ENCODE measurements at regions not wholly inside any gene's neighbourhood (a gene's known extent, or its start where the extent isn't known, plus 50 kb on each side); places are given as distances from the start of the nearest gene placed in this dataset.

- DNase-seq: no peak
- Mint-ChIP-seq H3K27me3 (no peaks in the 10 kb centered on the region), H3K9me3 (no peaks in the 10 kb centered on the region), H3K27ac (no peak overlapping the region), H3K4me1 (no peaks in the 10 kb centered on the region), H3K36me3 (ENCODE audit: low read depth) (no peaks in the 10 kb centered on the region), H3K4me3 (no peak overlapping the region)
- POLR2A ChIA-PET: no interaction called here
- CTCF ChIA-PET: no interaction called here
These were observed 394.8 kb downstream of the RPS29 start for GRCh38 chr14:49191380-49191779.

DNA sequence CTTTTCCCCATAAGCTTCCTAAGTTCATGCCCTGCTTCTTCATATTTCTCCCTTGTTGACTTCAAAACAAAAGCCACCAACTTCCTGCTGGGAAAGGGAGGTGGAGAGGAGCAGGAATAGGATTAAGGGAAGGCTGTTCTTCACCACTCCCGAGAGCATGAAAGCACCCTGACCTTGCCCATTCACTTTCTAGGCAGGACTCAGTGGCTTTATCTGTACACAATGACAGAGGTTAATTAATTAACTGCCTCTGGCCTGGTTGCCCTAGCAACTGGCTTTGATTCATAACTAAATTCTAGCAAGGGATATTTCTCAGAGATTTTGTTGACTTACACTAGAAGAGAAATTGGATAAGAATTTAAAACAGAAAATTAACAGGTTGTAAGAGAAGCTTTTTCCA is 396.8 kb downstream of the RPS29 start:
- Mint-ChIP-seq H3K4me3 (no peak overlapping the region), H3K36me3 (ENCODE audit: low read depth) (no peaks in the 10 kb centered on the region), H3K27me3 (no peaks in the 10 kb centered on the region), H3K4me1 (no peaks in the 10 kb centered on the region), H3K9me3 (no peaks in the 10 kb centered on the region), H3K27ac (no peak overlapping the region)
- POLR2A ChIA-PET: no interaction called here
- CTCF ChIA-PET: no interaction called here
- DNase-seq: no peak

DNA sequence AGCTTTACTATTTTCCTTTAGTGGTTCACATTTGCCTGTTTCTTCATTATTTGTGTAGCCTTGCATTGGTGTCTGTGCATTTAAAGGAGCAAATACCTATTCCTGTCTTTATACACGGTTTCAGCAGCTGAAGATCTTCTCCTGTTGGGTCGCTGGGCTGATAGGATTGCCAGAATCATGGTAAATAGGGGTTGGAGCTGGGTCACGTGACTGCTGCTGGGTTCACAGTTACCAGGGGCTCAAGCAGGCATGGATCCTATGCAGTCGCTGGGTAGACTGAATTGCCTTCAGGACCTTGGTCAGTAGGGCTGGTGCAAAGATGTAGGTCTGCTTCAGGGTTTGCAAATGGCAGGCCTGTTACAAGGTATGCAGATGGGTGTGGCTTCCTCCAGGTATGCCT is 398.4 kb downstream of the RPS29 start:
- Mint-ChIP-seq H3K36me3 (ENCODE audit: low read depth) (no peaks in the 10 kb centered on the region), H3K27ac (no peak overlapping the region), H3K9me3 (no peaks in the 10 kb centered on the region), H3K4me1 (no peaks in the 10 kb centered on the region), H3K4me3 (no peak overlapping the region), H3K27me3 (no peaks in the 10 kb centered on the region)
- no peak for DNase-seq
- ChIA-PET CTCF (no interaction called here), POLR2A (no interaction called here)

GRCh38 chr14:49173765-49174373 is 412.3 kb downstream of the RPS29 start:
- Mint-ChIP-seq H3K27me3 (no peaks in the 10 kb centered on the region), H3K36me3 (ENCODE audit: low read depth) (no peaks in the 10 kb centered on the region), H3K4me3 (no peak overlapping the region), H3K4me1 (no peaks in the 10 kb centered on the region), H3K27ac (no peak overlapping the region), H3K9me3 (no peaks in the 10 kb centered on the region)
- ChIA-PET POLR2A (no interaction called here), CTCF (interaction anchor here (0.6 to 0.8 kb wide), 4 partner anchors 23 to 703 kb away, joined by 3 to 5 read pairs (median 4); no protein-coding TSS in a partner anchor)
- peak; percentile 50 for DNase-seq

DNA sequence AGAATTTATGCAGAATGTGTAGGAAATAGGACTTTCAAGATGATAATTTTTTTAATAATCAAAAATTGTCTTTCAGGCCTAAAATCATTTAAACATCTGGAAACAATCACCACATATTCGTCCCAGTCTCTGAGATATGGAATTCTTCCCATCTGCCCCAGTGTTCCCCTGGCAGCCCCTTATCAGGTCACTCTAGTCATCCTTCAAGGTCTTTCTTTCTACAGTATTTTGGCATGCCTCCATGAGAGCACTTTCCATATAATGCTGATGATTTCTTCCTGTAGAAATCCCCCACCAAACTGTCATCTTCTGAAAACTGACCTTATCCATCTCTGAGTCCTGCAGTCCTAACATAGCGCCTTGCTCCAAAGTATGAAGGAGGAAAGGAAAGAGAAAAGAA is 422.1 kb downstream of the RPS29 start:
- Mint-ChIP-seq H3K9me3 (no peaks in the 10 kb centered on the region), H3K27me3 (no peaks in the 10 kb centered on the region), H3K4me3 (no peak overlapping the region), H3K4me1 (no peaks in the 10 kb centered on the region), H3K27ac (no peak overlapping the region), H3K36me3 (ENCODE audit: low read depth) (no peaks in the 10 kb centered on the region)
- DNase-seq: no peak
- POLR2A ChIA-PET: no interaction called here
- CTCF ChIA-PET: no interaction called here

GRCh38 chr14:49160983-49161382 is 425.2 kb downstream of the RPS29 start:
- Mint-ChIP-seq H3K4me3 (no peak overlapping the region), H3K27ac (no peak overlapping the region), H3K4me1 (no peaks in the 10 kb centered on the region), H3K9me3 (no peaks in the 10 kb centered on the region), H3K27me3 (no peaks in the 10 kb centered on the region), H3K36me3 (ENCODE audit: low read depth) (no peaks in the 10 kb centered on the region)
- ChIA-PET POLR2A (no interaction called here), CTCF (no interaction called here)
- no peak for DNase-seq

DNA sequence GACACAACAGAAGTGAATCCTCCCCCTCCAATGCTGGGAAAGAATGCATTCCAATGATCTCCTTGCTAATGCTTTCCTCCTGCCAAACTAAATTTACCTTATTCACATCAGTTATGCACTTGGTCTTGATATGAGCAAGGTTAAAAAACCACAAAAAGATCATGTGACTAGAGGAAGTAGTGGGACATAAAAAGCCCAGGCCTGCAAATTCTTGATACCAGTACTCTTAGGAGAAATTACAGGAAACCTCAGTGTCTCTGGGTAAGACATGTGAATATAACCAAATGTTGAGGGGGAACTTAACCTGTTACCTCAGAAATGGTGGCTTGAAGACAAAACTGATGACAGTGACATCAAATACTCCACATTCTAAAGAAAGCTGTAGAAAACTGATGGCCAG is 427.1 kb downstream of the RPS29 start:
- no peak overlapping the region for H3K4me3 Mint-ChIP-seq
- H3K36me3 Mint-ChIP-seq (ENCODE audit: low read depth): no peaks in the 10 kb centered on the region
- no peaks in the 10 kb centered on the region for H3K4me1 Mint-ChIP-seq
- no peaks in the 10 kb centered on the region for H3K27me3 Mint-ChIP-seq
- DNase-seq: no peak
- H3K9me3 Mint-ChIP-seq: no peaks in the 10 kb centered on the region
- ChIA-PET CTCF (no interaction called here), POLR2A (no interaction called here)
- H3K27ac Mint-ChIP-seq: no peak overlapping the region

DNA sequence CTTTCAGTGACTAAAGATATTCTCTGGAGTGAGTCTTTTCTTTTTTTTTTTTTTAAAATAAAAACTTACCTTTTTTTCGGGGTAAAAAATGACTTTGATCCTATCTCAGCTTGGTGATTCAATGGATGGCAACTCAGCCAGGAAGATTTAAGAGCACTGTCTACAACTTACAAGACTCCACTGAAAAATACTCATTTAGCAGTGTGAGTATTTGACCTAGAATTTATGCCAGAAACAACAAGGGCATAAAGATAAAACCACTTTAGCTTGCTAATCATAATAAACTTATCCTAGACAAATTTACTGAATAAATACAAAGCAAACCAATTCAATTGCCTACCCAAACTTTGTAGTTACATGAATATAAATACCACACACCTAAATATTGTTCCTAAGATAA is 446.6 kb downstream of the RPS29 start:
- Mint-ChIP-seq H3K27ac (no peak overlapping the region), H3K4me3 (no peak overlapping the region), H3K27me3 (no peaks in the 10 kb centered on the region), H3K4me1 (no peaks in the 10 kb centered on the region), H3K36me3 (ENCODE audit: low read depth) (no peaks in the 10 kb centered on the region), H3K9me3 (no peaks in the 10 kb centered on the region)
- POLR2A ChIA-PET: no interaction called here
- CTCF ChIA-PET: no interaction called here
- no peak for DNase-seq

GRCh38 chr14:49134940-49135339 is 451.2 kb downstream of the RPS29 start:
- H3K4me1 Mint-ChIP-seq: no peaks in the 10 kb centered on the region

DNA sequence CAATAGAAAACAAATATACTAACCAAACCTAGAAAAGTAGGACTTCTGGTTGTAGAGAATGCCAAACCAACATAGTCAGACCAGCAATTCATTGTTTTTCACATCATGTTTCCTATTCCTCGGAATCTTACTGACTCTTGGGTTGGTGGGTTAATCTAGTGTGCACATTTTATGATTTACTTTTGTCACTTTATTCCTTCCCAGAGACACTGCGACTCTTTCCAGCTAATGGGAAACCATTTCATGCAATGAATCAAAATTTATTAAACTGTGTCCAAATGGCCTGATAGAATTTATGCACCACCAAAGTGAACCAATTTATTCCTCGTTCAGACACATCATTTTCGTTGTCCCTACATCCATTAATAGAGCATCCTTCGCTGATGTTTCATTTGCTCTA is 464.9 kb downstream of the RPS29 start:
- no peak for DNase-seq
- Mint-ChIP-seq H3K36me3 (ENCODE audit: low read depth) (no peaks in the 10 kb centered on the region), H3K27ac (no peak overlapping the region), H3K4me3 (no peak overlapping the region), H3K4me1 (no peaks in the 10 kb centered on the region), H3K9me3 (no peaks in the 10 kb centered on the region), H3K27me3 (no peaks in the 10 kb centered on the region)
- ChIA-PET POLR2A (no interaction called here), CTCF (no interaction called here)

More at GRCh38 chr14:49134940-49135339, 451.2 kb downstream of the RPS29 start:
- CTCF ChIA-PET: no interaction called here
- Mint-ChIP-seq H3K9me3 (no peaks in the 10 kb centered on the region), H3K4me3 (no peak overlapping the region), H3K27me3 (no peaks in the 10 kb centered on the region), H3K36me3 (ENCODE audit: low read depth) (no peaks in the 10 kb centered on the region), H3K27ac (no peak overlapping the region)
- POLR2A ChIA-PET: no interaction called here
- DNase-seq: no peak

GRCh38 chr14:49114161-49114893 is 471.9 kb downstream of the RPS29 start:
- POLR2A ChIA-PET: no interaction called here
- no peaks in the 10 kb centered on the region for H3K36me3 Mint-ChIP-seq (ENCODE audit: low read depth)
- no peaks in the 10 kb centered on the region for H3K9me3 Mint-ChIP-seq
- H3K27ac Mint-ChIP-seq: no peak overlapping the region
- no peaks in the 10 kb centered on the region for H3K27me3 Mint-ChIP-seq
- DNase-seq: no peak
- CTCF ChIA-PET: no interaction called here
- H3K4me1 Mint-ChIP-seq: no peaks in the 10 kb centered on the region
- H3K4me3 Mint-ChIP-seq: no peak overlapping the region

GRCh38 chr14:49106741-49107667 is 479.2 kb downstream of the RPS29 start:
- no peak for DNase-seq
- POLR2A ChIA-PET: no interaction called here
- Mint-ChIP-seq H3K27me3 (no peaks in the 10 kb centered on the region), H3K4me3 (no peak overlapping the region), H3K4me1 (no peaks in the 10 kb centered on the region), H3K36me3 (ENCODE audit: low read depth) (no peaks in the 10 kb centered on the region), H3K9me3 (peaks cover 4% of the 10 kb centered on the region), H3K27ac (no peak overlapping the region)
- CTCF ChIA-PET: no interaction called here

- CTCF ChIA-PET: no interaction called here
- H3K9me3 Mint-ChIP-seq: peaks cover 4% of the 10 kb centered on the region
- no peaks in the 10 kb centered on the region for H3K4me1 Mint-ChIP-seq
These were observed 480.2 kb downstream of the RPS29 start for GRCh38 chr14:49105956-49106355.

More at GRCh38 chr14:49105956-49106355, 480.2 kb downstream of the RPS29 start:
- POLR2A ChIA-PET: no interaction called here
- Mint-ChIP-seq H3K36me3 (ENCODE audit: low read depth) (no peaks in the 10 kb centered on the region), H3K4me3 (no peak overlapping the region), H3K27ac (no peak overlapping the region), H3K27me3 (no peaks in the 10 kb centered on the region)
- no peak for DNase-seq
